ENCODE measurements at regions not wholly inside any gene's neighbourhood (a gene's known extent, or its start where the extent isn't known, plus 50 kb on each side); places are given as distances from the start of the nearest gene placed in this dataset.

DNA sequence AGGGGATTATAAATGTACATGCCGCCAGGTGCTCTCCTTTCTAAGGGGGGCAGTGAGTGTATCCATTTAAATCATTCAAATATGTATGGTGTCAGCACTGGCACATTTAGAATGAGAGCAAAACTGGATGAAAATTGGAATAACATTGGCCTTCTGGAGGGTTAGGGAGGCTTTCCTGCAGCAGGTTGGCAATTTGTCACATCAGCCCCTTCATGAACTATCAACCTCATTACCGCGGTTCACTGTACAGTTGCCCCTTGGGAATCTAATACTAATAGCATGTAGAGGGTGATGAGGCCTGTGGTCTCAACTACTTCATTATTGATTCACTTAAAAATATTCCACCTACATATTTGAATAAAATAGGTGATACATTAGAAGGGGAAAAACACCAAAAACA lies 117.9 kb downstream of the PDHA2 start:
- Histone ChIP-seq H3K27ac (ENCODE audit: low read depth in 1 of 2, low read length in 2 of 2) (no peak overlapping the region), H3K4me1 (ENCODE audit: control insufficient read depth in 1 of 2, insufficient read depth in 2 of 2, low read length in 2 of 2) (no peaks in the 10 kb centered on the region), H2AFZ (ENCODE audit: insufficient read depth, low read depth, low read length, poor library complexity, severe bottlenecking) (no peak overlapping the region), H3K4me2 (replicated peaks; ENCODE audit: extremely low read depth, low read length, poor library complexity, severe bottlenecking) (no peak overlapping the region), H4K20me1 (ENCODE audit: insufficient read depth, low read length) (no peaks in the 10 kb centered on the region), H3K9me3 (replicated peaks in 1 of 2; ENCODE audit: control insufficient read depth in 1 of 2, insufficient read depth in 1 of 2, low read length in 2 of 2) (peaks cover 0 to 9% of the 10 kb centered on the region in 2 donors), H3K79me2 (ENCODE audit: insufficient read depth, low read length) (no peaks in the 10 kb centered on the region), H3K9ac (ENCODE audit: insufficient read depth, low read length, poor library complexity, severe bottlenecking) (no peak overlapping the region), H3K4me3 (replicated peaks in 1 of 3; ENCODE audit: low read depth in 2 of 3, low read length in 3 of 3) (no peak overlapping the region), H3K36me3 (replicated peaks in 1 of 2; ENCODE audit: control insufficient read depth in 1 of 2, insufficient read depth in 2 of 2, low read length in 2 of 2) (no peaks in the 10 kb centered on the region), H3K27me3 (ENCODE audit: control insufficient read depth in 2 of 2, insufficient read depth in 2 of 2, low read length in 2 of 2) (no peaks in the 10 kb centered on the region)
- no peaks in the 10 kb centered on the region for H3K4me1 Mint-ChIP-seq
- intact Hi-C loops (cut with micrococcal nuclease), result no loop called here
- no peaks in the 10 kb centered on the region for H3K27me3 Mint-ChIP-seq (ENCODE audit: low read depth in 3 of 3)
- H3K9me3 Mint-ChIP-seq, result peaks cover 2 to 14% (median 5%) of the 10 kb centered on the region in 7 donors
- no peak overlapping the region for H3K27ac Mint-ChIP-seq
- H3K36me3 Mint-ChIP-seq, result no peaks in the 10 kb centered on the region
- WGBS (ENCODE audit: insufficient coverage), result 60% methylated on average over 1 of the region's 3 CpGs
- TF ChIP-seq, protein P1, sequence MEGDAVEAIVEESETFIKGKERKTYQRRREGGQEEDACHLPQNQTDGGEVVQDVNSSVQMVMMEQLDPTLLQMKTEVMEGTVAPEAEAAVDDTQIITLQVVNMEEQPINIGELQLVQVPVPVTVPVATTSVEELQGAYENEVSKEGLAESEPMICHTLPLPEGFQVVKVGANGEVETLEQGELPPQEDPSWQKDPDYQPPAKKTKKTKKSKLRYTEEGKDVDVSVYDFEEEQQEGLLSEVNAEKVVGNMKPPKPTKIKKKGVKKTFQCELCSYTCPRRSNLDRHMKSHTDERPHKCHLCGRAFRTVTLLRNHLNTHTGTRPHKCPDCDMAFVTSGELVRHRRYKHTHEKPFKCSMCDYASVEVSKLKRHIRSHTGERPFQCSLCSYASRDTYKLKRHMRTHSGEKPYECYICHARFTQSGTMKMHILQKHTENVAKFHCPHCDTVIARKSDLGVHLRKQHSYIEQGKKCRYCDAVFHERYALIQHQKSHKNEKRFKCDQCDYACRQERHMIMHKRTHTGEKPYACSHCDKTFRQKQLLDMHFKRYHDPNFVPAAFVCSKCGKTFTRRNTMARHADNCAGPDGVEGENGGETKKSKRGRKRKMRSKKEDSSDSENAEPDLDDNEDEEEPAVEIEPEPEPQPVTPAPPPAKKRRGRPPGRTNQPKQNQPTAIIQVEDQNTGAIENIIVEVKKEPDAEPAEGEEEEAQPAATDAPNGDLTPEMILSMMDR (IDR thresholded peaks at IDR 0.05), result no peak
- no peak overlapping the region for H3K4me3 Mint-ChIP-seq
- DNase-seq, result no peak

DNA sequence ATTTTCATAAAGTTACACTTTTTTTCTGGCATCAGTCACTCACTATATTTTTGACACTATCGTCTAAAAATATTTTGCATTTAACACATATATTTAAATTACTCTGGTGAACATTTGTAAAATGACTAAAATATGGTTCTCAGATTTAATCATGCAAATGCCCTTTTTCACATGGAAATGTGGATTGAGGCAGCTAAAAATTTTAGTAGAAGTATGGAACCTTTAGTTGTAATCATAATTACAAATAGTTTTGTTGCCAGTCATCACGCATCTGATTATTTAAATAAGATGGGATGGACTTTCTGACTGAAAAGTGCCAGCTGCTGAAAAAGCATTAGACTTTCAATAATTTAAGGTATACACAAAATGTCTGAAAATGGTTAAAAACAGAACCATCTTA lies 119.3 kb downstream of the PDHA2 start:
- Histone ChIP-seq H3K9me3 (replicated peaks in 1 of 2; ENCODE audit: control insufficient read depth in 1 of 2, insufficient read depth in 1 of 2, low read length in 2 of 2) (peaks cover 2 to 6% of the 10 kb centered on the region in 2 donors), H3K4me2 (replicated peaks; ENCODE audit: extremely low read depth, low read length, poor library complexity, severe bottlenecking) (no peak overlapping the region), H4K20me1 (ENCODE audit: insufficient read depth, low read length) (no peaks in the 10 kb centered on the region), H3K36me3 (replicated peaks in 1 of 2; ENCODE audit: control insufficient read depth in 1 of 2, insufficient read depth in 2 of 2, low read length in 2 of 2) (no peaks in the 10 kb centered on the region), H3K9ac (ENCODE audit: insufficient read depth, low read length, poor library complexity, severe bottlenecking) (no peak overlapping the region), H3K79me2 (ENCODE audit: insufficient read depth, low read length) (no peaks in the 10 kb centered on the region), H3K4me3 (replicated peaks in 1 of 3; ENCODE audit: low read depth in 2 of 3, low read length in 3 of 3) (no peak overlapping the region), H3K27ac (ENCODE audit: low read depth in 1 of 2, low read length in 2 of 2) (no peak overlapping the region), H2AFZ (ENCODE audit: insufficient read depth, low read depth, low read length, poor library complexity, severe bottlenecking) (no peak overlapping the region), H3K27me3 (ENCODE audit: control insufficient read depth in 2 of 2, insufficient read depth in 2 of 2, low read length in 2 of 2) (no peaks in the 10 kb centered on the region), H3K4me1 (ENCODE audit: control insufficient read depth in 1 of 2, insufficient read depth in 2 of 2, low read length in 2 of 2) (no peaks in the 10 kb centered on the region)
- Mint-ChIP-seq H3K36me3 (no peaks in the 10 kb centered on the region), H3K27ac (no peak overlapping the region), H3K4me1 (no peaks in the 10 kb centered on the region), H3K4me3 (no peak overlapping the region), H3K9me3 (peaks cover 0 to 6% (median 2%) of the 10 kb centered on the region in 7 donors), H3K27me3 (ENCODE audit: low read depth in 3 of 3) (no peaks in the 10 kb centered on the region)
- TF ChIP-seq, protein P1 (IDR thresholded peaks at IDR 0.05), result no peak
- intact Hi-C loops (cut with micrococcal nuclease), result no loop called here
- no peak for DNase-seq
- no CpG with 5 or more reads among the region's 2 CpGs for WGBS (ENCODE audit: insufficient coverage)
